Colonic mucosa (tissue), 4 donors: ENCODE measurements at regions not wholly inside any gene's neighbourhood (a gene's known extent, or its start where the extent isn't known, plus 50 kb on each side); places are given as distances from the start of the nearest gene placed in this dataset.

Experiments used
- DNase-seq: peaks from one replicate; pipeline ENCODE4 v3.0.0-alpha.2; 2020
- H3K27ac ChIP-seq: fragments of 200-600 bp; one replicate; pipeline ENCODE4 v1.8.0; 2021
- H3K27me3 ChIP-seq: fragments of 200-600 bp; one replicate; pipeline ENCODE4 v1.8.0; 2021
- H3K36me3 ChIP-seq: fragments of 200-600 bp; one replicate; pipeline ENCODE4 v1.8.0; 2021
- H3K4me1 ChIP-seq: fragments of 200-600 bp; one replicate; pipeline ENCODE4 v1.8.0; 2021; ENCODE audit warnings: mild to moderate bottlenecking
- H3K4me3 ChIP-seq: fragments of 200-600 bp; one replicate; pipeline ENCODE4 v1.8.0; 2021
- H3K9ac ChIP-seq, 2 donors: one replicate each; pipeline ENCODE4 v1.7.0; 2013; ENCODE audit warnings: control low read depth in 2 of 2, low read depth in 2 of 2, low read length in 2 of 2
- H3K9me3 ChIP-seq: fragments of 200-600 bp; one replicate; pipeline ENCODE4 v1.8.0; 2021
- CTCF ChIP-seq: fragments of 200-600 bp; IDR thresholded peaks from one replicate; pipeline ENCODE4 v1.8.0; 2022; ENCODE audit warnings: antibody characterized with exemption, mild to moderate bottlenecking
- intact Hi-C: fragments of 100-400 bp; cut with DNase I; formaldehyde crosslinking; loops from one replicate; pipeline ENCODE4 v1.14.1; 2022
- donor health status: healthy.
- donor health status: DM: no; HTN: no; CAD: no.
- donor health status: DM: no; HTN: no; CAD: no.

GRCh38 chr1:87473203-87473661 lies 144.6 kb downstream of the LMO4 start:
- no peak overlapping the region for H3K4me3 ChIP-seq
- no peaks in the 10 kb centered on the region for H3K36me3 ChIP-seq
- H3K4me1 ChIP-seq = no peaks in the 10 kb centered on the region
- no peaks in the 10 kb centered on the region for H3K27me3 ChIP-seq
- TF ChIP-seq CTCF = no peak
- H3K9me3 ChIP-seq = no peaks in the 10 kb centered on the region
- no peak overlapping the region for H3K9ac ChIP-seq
- intact Hi-C loops = no loop called here
- no peak for DNase-seq
- no peak overlapping the region for H3K27ac ChIP-seq

DNA sequence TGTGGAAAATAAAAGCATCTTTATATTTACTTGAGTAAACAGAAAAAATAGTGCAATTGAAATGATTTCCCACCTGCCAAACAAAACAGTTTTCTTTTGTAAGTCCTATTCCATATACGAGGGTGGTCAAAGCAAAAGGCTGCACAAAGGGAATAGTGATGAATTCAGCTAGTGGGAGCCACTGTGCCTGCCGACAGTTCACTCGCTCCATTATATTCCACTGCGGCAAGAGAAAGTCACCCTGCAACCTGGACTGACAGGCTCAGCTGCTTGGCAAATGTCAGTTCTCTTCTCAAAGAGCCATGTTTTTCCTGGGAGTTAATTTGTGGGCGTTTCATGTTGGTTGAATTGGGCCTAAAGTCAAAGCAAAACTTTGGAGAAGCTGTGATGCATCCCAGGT lies 145.4 kb downstream of the LMO4 start:
- no peak for TF ChIP-seq CTCF
- no peaks in the 10 kb centered on the region for H3K9me3 ChIP-seq
- H3K4me3 ChIP-seq = no peak overlapping the region
- no peaks in the 10 kb centered on the region for H3K27me3 ChIP-seq
- no peak overlapping the region for H3K9ac ChIP-seq
- no peaks in the 10 kb centered on the region for H3K36me3 ChIP-seq
- no peaks in the 10 kb centered on the region for H3K4me1 ChIP-seq
- no peak for DNase-seq
- H3K27ac ChIP-seq = no peak overlapping the region
- intact Hi-C loops = no loop called here

DNA sequence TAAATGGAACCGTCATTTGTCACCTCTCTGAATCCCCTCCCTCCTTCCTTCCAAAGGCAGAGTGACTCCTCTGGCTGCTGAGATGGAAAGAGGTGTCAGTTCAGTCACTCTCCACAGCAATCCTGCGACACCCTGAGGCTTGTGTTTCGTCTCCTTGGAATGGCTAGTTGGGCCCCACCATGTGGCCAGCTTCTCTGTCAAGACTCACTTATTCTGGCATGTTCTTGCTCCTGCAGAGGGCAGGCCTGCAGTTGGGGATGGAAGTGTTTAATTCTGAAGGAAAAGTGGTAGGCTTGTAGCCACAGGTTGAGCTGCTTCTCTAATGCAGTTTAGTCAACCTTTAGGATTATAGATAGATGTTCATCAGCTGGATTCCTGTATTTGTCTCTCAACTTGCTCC lies 149.6 kb downstream of the LMO4 start:
- no peak for DNase-seq
- TF ChIP-seq CTCF = no peak
- no peaks in the 10 kb centered on the region for H3K9me3 ChIP-seq
- no peaks in the 10 kb centered on the region for H3K27me3 ChIP-seq
- no peaks in the 10 kb centered on the region for H3K36me3 ChIP-seq
- H3K9ac ChIP-seq = no peak overlapping the region
- no peaks in the 10 kb centered on the region for H3K4me1 ChIP-seq
- H3K27ac ChIP-seq = no peak overlapping the region
- intact Hi-C loops = no loop called here
- H3K4me3 ChIP-seq = no peak overlapping the region

GRCh38 chr1:87495147-87495546 lies 166.5 kb downstream of the LMO4 start:
- no peak for DNase-seq
- H3K27me3 ChIP-seq = no peaks in the 10 kb centered on the region
- no peak overlapping the region for H3K4me3 ChIP-seq
- intact Hi-C loops = no loop called here
- H3K9me3 ChIP-seq = no peaks in the 10 kb centered on the region
- no peaks in the 10 kb centered on the region for H3K4me1 ChIP-seq
- H3K9ac ChIP-seq = no peak overlapping the region
- TF ChIP-seq CTCF = no peak
- no peak overlapping the region for H3K27ac ChIP-seq
- no peaks in the 10 kb centered on the region for H3K36me3 ChIP-seq

GRCh38 chr1:87495870-87496269 lies 167.2 kb downstream of the LMO4 start:
- Histone ChIP-seq H3K27me3 (no peaks in the 10 kb centered on the region), H3K4me3 (no peak overlapping the region), H3K27ac (no peak overlapping the region), H3K4me1 (no peaks in the 10 kb centered on the region), H3K9ac (no peak overlapping the region), H3K9me3 (no peaks in the 10 kb centered on the region), H3K36me3 (no peaks in the 10 kb centered on the region)
- intact Hi-C loops = no loop called here
- DNase-seq = no peak
- no peak for TF ChIP-seq CTCF
